Bronchial epithelial cell (primary cell): ENCODE measurements at regions not wholly inside any gene's neighbourhood (a gene's known extent, or its start where the extent isn't known, plus 50 kb on each side); places are given as distances from the start of the nearest gene placed in this dataset.
"Not testable (repeated sequence)": the region's sequence is repeated elsewhere in the genome, so short reads cannot be mapped to it uniquely, and the experiment has no call there.

Source experiments
- DNase-seq: peaks from one replicate; pipeline ENCODE4 v3.0.0-alpha.2; 2010; ENCODE audit warnings: low read depth
- FAIRE-seq: peaks from 2 replicates; lab custom pipeline; 2011; peaks lifted over from hg19 to GRCh38; lab: Jason Lieb, UNC
- H3K27me3 ChIP-seq: 2 replicates; pipeline ENCODE4 v1.5.1; 2011; ENCODE audit warnings: low read length; ENCODE audit not compliant: control insufficient read depth, insufficient read depth
- H3K36me3 ChIP-seq: 2 replicates; pipeline ENCODE4 v1.5.1; 2011; ENCODE audit warnings: low read length; ENCODE audit not compliant: control insufficient read depth, insufficient read depth
- H3K4me3 ChIP-seq: 2 replicates; pipeline ENCODE4 v1.5.1; 2011; ENCODE audit warnings: mild to moderate bottlenecking, low read depth, low read length, control low read depth
- CTCF ChIP-seq: IDR thresholded peaks from 2 replicates; pipeline ENCODE4 v1.5.1; 2011; ENCODE audit warnings: mild to moderate bottlenecking, moderate library complexity, low read length, control low read depth, inconsistent platforms; ENCODE audit not compliant: insufficient read depth, severe bottlenecking

DNA sequence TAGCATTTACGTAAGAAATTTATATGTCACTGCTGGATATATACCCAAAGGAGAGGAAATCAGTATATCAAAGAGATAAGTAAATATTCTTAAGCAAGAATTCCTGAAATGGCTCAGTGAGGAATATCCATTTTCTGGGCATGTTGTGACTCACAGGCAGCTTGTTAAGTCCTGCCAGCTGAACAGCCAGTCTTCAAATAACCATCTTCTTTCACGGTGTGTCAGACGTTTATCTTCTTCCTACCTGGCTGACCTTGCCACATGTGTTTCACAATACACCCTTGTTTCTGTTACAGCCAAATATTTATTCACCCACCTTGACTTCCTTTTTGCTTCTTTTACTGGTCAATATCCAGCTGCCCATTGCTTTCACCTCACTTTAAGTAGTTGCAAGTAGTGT is 648.1 kb downstream of the ANKRD7 start:
- Histone ChIP-seq H3K36me3 (no peaks in the 10 kb centered on the region), H3K27me3 (no peaks in the 10 kb centered on the region), H3K4me3 (no peak overlapping the region)
- DNase-seq (peak; percentile 97), FAIRE-seq (no peak)
- TF ChIP-seq CTCF: no peak

DNA sequence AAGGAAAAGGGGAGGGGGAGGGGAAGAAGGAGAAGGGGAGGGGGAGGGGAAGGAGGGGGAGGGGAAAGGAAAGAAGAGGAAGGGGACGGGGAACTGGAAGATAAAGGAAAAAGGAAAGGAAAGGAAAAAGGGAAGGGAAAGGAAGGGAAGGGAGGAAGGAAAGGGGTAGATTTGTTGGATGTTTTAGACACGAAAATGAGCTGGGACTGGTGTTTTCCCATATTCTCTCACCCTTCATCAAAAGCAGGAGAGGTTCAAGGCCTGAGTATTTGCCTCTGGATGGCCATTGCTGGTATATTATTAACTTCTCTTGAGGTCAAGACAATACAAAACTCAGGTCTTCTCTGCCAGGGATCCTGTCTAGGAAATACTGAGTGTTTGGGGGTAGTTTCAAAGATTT is 652.7 kb downstream of the ANKRD7 start:
- no peak for FAIRE-seq
- no peak for DNase-seq
- H3K4me3 ChIP-seq: no peak overlapping the region
- no peaks in the 10 kb centered on the region for H3K36me3 ChIP-seq
- no peak for TF ChIP-seq CTCF
- H3K27me3 ChIP-seq: no peaks in the 10 kb centered on the region

DNA sequence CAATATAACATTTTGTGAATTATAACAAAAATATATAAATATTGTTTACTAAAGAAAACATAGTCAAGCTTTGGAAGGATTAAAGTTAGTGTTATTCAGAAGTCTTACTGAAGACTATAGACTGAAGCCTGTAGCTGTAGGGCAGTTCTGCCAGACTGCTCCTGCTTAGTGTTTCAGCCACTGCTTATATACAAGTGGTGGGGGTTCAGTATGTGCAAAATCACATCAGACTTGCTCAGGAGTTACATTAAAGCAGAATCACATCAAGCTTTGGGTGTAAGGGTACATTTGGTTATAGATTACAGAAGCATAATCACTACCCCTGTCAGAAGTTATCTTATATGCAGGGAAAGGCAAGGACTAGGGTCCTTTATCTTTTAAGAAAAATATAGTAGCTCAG is 653.8 kb downstream of the ANKRD7 start:
- FAIRE-seq: no peak

DNA sequence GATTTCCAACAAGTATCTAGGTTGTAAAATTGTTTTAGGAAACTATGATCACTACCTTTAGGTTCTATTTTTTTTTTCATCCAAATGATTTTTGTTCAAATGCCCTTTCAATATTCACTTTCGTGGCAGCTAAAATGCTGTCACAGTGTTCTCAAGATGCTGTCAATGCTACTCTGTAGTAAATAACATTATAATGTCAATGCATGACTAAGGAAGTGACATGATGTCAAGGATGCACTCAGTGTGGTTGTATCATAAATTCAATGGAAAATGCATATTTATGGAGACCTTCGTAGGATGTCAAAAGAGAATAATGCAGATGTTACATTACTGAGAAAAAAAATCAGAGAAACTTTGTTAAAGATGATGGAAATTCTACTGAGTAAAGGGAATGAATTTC is 673.8 kb downstream of the ANKRD7 start:
- H3K27me3 ChIP-seq: no peaks in the 10 kb centered on the region
- no peak for TF ChIP-seq CTCF
- FAIRE-seq (no peak), DNase-seq (no peak)
- no peaks in the 10 kb centered on the region for H3K36me3 ChIP-seq
- no peak overlapping the region for H3K4me3 ChIP-seq

More for the DNA sequence above, 653.8 kb downstream of the ANKRD7 start:
- H3K27me3 ChIP-seq: no peaks in the 10 kb centered on the region
- no peaks in the 10 kb centered on the region for H3K36me3 ChIP-seq
- TF ChIP-seq CTCF: no peak
- DNase-seq: no peak
- H3K4me3 ChIP-seq: no peak overlapping the region

DNA sequence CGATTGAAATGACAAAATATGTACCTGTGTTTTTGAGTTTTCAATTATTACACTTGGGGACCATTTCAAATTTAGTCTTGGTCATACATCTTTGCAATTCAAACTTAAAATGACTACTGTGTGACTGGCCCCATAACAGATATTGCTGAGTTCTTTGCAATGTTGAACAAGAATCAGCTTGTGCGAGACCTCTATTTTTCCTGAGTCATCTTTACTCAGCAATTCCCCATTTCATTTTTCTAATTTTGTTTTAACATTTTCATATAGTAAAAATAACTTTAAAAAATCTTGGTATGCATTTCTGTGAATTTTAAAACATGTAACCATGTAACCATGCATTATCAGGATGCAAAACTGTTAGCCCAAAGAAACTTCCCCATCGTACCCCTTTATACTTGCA is 678.1 kb downstream of the ANKRD7 start:
- TF ChIP-seq CTCF: no peak
- DNase-seq: peak; percentile 73
- Histone ChIP-seq H3K36me3 (no peaks in the 10 kb centered on the region), H3K27me3 (no peaks in the 10 kb centered on the region), H3K4me3 (no peak overlapping the region)
- FAIRE-seq: no peak

DNA sequence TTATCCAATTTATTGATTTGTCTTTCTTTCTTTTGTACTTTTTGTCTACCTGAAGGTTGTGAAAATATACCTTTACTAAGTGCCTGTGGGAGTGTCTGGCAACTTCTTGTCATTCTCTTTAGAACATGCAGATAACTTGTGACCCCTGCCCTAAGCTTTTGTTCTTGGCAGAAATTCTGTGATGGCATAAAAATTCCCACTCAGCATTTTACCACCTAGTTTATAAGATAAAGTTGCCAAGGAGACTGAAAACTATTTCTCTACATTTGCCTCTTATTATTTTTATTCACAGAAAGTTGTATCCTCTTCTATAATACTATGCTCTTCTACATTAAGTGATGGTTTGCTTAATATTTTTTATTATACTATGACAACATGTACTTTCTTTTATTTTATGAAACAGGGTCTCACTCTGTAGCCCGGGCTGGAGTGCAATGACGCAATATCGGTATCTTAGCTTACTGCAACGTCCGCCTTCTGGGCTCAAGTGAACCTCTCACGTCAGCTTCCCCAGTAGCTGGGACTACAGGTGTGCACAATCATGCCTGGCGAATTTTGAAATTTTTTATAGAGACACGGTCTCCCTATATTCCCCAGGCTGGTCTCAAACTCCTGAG is 683.5 kb downstream of the ANKRD7 start:
- TF ChIP-seq CTCF: no peak
- FAIRE-seq: no peak
- Histone ChIP-seq H3K4me3 (no peak overlapping the region), H3K36me3 (no peaks in the 10 kb centered on the region), H3K27me3 (no peaks in the 10 kb centered on the region)
- DNase-seq: no peak

- not testable (repeated sequence) for H3K36me3 ChIP-seq, FAIRE-seq, H3K27me3 ChIP-seq, H3K4me3 ChIP-seq, DNase-seq
Measured at GRCh38 chr7:118916120-118916519, 691.6 kb downstream of the ANKRD7 start.
